ENCODE measurements at regions not wholly inside any gene's neighbourhood (a gene's known extent, or its start where the extent isn't known, plus 50 kb on each side); places are given as distances from the start of the nearest gene placed in this dataset.

DNA sequence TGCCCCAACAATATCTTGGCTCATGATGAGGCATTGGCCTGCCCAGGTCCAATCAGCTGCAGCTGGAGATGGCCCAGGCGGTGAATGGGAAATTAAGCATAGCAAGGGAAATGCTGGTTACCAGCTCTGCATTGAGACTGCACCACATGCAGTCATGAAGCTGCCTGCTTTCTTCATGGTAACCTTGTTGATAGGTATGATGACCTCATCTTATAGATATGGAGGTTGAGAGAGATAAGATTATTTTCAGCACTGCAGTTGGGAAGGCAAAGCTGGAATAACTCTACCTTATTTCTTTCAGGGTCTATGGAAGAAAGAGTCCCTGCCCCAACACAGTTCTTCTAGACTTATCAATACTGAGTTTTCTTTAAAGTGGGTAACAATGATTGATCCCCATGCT, 180.1 kb downstream of the ICE1 start:
- no peak for DNase-seq (ENCODE audit: low read depth, low spot score)

DNA sequence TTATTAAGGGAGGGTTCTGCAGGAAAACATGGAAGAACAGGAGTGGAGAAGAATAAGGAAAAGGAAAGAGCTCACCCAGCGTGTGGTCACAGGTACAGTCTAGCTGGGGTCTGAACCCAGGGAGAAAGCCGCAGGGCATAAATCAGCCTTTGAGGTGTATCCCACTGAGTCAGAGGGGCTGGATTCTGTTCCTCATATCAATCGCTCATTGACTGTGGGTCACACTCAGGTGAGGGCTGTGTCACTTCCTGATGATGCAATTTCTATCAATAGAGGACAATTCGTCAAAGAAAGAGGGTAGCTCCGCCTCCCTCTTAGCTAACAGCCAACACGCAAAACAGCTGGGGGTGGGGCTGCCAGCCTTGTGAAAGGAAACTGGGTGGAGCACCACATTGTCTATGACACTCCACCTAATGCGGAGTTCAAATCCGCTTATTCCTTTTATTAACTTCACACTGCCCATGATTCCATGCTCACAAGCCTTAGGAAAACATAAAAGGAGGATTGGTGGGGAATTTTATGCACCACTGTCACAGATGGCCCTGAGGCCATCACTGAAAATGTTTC, 176.2 kb downstream of the ICE1 start:
- DNase-seq (ENCODE audit: low read depth, low spot score): no peak

- no peak for DNase-seq (ENCODE audit: low read depth, low spot score)
These were observed 170.9 kb downstream of the ICE1 start for GRCh38 chr5:5593391-5593790.

- no peak for DNase-seq (ENCODE audit: low read depth, low spot score)
These were observed 170.1 kb downstream of the ICE1 start for GRCh38 chr5:5592541-5592940.

GRCh38 chr5:5591567-5591966, 169.1 kb downstream of the ICE1 start:
- DNase-seq (ENCODE audit: low read depth, low spot score): no peak

- no peak for DNase-seq (ENCODE audit: low read depth, low spot score)
These were observed 167.4 kb downstream of the ICE1 start for GRCh38 chr5:5589857-5590256.

DNA sequence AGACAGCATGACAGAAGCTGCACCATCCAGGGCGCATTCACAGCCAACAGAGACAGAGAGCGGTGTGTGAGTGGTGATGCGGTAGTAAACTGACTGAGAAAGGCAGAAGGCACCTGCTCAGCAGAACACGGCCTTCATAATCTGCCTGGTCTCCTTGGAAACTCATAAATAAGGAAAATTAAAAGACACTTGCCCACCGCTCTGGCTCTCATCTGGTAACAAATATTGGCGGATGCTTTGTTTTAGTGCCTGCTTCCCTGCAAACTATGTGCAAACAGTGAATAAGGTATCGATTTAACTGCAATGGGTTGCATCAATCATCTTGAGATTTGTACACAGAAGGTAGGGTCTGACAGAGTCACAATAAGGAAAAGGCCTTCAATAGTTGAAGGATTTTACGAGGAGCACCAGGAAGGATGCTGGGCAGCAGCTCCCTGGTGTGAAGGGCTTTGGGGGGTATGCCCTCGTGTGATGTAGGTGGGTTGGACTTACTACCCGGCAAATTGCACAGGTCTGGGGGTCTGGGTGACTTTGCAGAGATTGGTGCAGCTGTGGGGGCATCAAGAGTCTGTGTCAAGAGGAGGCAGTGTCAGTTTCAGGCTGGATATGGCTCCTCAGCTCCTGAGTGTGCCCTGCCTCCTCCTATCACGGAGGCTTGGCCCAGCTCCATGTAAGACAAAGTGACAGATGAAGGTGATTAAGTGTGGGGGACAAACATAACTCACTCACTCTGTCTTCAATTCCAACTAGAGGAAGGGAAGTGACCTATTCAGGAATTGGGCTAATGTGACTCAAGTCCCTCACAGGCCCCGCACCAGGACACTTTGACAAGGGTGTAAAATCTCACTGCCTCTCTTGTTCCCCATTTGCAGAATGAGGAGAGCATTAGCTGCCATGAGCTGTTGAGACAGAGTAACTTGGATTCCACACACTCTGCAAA, 166.7 kb downstream of the ICE1 start:
- DNase-seq (ENCODE audit: low read depth, low spot score): no peak

GRCh38 chr5:5588386-5588785, 165.9 kb downstream of the ICE1 start:
- no peak for DNase-seq (ENCODE audit: low read depth, low spot score)

DNA sequence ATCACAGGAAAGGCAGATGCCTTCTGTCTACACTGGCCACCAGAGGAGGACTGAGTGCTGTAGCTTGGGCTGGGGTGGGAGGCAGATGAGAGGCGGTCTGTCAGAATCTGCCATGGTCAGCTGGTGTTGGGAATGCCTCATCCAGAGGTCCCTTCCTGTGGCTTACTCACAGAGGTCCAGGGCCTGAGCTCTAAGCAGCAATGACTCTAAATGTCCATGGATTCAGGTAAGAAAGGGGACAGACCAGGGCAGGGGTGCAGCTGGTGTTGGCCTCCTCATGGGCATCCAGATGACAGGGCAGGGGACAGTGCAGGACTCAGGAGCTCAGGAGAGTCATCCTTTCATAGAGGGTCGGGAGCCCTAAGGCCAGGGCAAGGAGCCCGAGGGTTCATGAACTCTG, 165.0 kb downstream of the ICE1 start:
- no peak for DNase-seq (ENCODE audit: low read depth, low spot score)

DNA sequence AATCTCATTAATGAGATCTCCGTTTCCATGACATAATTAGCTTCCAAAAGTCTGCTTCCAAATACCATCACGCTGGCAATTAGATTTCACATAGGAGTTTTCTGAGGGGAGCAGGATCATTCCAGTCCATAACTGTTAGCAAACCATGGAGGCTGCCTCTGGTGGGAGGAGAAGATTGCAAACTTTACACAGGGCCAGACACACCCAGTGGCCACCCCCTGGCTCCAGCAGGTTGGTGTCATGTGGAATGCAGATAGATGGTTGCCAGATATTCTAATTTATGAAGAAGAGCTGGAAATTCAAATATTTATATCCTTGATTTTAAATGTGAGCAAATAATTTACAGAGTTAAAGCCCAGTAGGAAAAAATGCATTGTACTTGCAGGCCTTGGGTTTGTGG, 164.2 kb downstream of the ICE1 start:
- no peak for DNase-seq (ENCODE audit: low read depth, low spot score)

DNA sequence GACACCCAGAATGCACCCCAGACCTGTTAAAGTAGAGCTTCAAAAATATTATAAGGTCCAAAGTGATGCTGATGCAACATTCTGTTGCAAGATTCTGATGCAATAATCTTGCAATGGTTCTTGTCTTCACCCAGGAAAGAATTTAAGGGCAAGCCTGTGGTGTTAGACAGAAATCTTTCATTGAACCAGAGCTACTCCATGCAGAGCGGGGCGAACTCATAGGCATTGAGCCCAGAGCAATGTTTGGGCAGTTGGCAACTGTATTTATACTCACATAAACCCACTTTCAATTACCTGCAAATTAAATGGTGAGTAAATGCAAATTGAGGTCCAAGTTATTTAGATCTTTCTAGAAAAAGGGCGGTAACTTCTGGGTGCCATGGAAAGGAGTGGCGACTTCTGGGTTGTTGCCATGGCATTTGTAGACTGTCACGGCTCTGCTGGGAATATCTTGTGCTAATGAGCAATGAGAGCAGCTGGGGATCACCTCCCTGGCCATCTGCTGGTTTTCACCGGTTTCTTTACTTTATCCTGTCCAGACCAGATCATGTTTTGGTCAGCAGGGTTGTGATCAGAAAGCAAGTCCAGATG, 163.4 kb downstream of the ICE1 start:
- DNase-seq (ENCODE audit: low read depth, low spot score): no peak

- no peak for DNase-seq (ENCODE audit: low read depth, low spot score)
These were observed 162.3 kb downstream of the ICE1 start for GRCh38 chr5:5584751-5585150.

GRCh38 chr5:5584236-5584745, 161.8 kb downstream of the ICE1 start:
- no peak for DNase-seq (ENCODE audit: low read depth, low spot score)

- no peak for DNase-seq (ENCODE audit: low read depth, low spot score)
These were observed 161.4 kb downstream of the ICE1 start for GRCh38 chr5:5583832-5584231.

- DNase-seq (ENCODE audit: low read depth, low spot score): no peak
These were observed 160.7 kb downstream of the ICE1 start for GRCh38 chr5:5583023-5583765.

GRCh38 chr5:5581080-5581479, 158.6 kb downstream of the ICE1 start:
- no peak for DNase-seq (ENCODE audit: low read depth, low spot score)

DNA sequence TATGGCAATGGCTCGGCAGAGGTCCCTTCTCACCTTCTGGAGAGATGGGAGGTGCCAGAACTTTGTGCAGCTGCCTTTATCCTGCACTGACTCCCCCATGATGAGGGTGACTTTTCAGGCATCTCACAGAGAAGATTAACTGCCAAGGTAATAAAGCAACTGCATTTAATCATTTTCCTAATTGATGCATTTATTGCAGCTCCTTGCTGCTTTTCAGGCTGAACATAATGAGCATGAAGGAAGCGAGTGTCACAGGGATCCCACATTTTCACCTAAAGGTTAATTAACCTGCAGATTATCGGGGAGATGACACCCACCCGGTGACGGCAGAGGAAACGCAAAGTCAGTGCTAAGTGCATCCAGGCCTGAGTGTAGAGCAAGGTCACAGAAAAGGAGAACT, 154.3 kb downstream of the ICE1 start:
- no peak for DNase-seq (ENCODE audit: low read depth, low spot score)

- no peak for DNase-seq (ENCODE audit: low read depth, low spot score)
These were observed 153.0 kb downstream of the ICE1 start for GRCh38 chr5:5575461-5575860.

DNA sequence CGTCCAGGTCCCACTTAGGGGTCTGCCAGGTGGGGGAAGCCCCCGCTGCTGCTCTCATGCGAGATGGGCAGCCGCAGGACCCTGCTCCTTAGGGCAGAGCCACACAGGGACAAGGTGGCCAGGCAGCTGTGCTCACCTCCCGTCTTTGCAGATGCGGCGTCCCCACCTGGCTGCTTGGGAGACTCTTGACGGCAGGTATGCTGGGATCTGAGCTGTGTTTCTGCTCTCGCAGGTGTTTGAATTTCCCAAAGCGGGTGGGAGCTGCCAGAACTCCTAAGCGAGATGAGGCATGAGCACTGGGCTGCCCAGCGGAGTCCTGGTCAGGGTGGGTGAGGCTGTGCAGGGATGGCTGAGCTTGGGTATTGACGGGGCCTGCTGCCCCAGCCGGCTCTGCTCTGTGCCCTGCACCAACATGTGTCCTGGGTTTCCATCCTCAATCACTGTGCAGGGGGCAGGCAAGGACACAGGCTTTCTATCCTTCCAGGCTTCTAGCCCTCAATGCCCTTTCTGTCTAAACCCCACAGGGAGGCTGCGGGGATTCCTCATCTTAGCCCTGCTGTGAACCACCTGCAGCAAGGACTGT, 151.4 kb downstream of the ICE1 start:
- DNase-seq (ENCODE audit: low read depth, low spot score): no peak

- DNase-seq (ENCODE audit: low read depth, low spot score): no peak
These were observed 150.7 kb downstream of the ICE1 start for GRCh38 chr5:5572976-5573797.

Measured in brain pericyte (primary cell).